GM10847 (cell line): ENCODE measurements at regions not wholly inside any gene's neighbourhood (a gene's known extent, or its start where the extent isn't known, plus 50 kb on each side); places are given as distances from the start of the nearest gene placed in this dataset.

Experiments
- POLR2A ChIP-seq: IDR thresholded peaks from 2 replicates; pipeline ENCODE4 v1.6.1; 2011; ENCODE audit not compliant: insufficient read length; ENCODE audit errors: extremely low read depth

DNA sequence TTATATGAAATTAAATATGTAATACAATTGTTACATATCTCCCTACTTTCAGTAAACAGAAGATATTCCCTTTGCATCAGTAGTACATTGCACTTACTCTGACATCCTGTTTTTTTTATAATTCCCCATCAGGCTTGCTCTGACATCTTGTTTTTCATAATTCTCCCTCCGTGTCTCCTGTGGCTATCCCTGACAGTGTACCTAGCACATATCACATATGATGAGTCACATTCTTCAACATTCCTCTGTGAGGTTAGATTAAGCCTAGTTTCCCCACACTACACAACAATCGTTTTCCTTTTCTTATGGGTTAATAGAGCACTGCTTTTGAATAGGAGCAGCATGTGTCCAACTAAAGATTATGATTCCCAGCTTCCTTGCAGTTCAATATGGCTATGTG is 250.6 kb upstream of the NPVF start:
- no peak for TF ChIP-seq POLR2A

- TF ChIP-seq POLR2A, result no peak
Observed at GRCh38 chr7:25481891-25482290, 253.6 kb upstream of the NPVF start.

DNA sequence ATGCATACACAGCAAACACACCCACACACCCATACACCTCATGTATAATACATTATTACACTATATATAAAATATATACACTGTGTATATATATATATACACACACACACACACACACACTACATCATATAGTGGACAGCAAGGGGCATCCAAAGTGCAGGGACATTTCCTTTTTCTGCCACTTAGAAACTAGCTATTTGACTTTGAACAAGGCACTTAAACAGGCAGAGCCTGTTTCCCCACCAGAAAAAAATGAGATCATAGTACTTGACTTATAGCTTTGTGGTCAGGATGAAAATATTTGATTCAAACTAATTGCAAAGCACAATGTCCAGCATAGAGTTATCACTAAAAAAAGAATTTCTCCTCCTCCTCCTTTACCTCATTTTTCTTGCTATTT is 254.3 kb upstream of the NPVF start:
- TF ChIP-seq POLR2A, result no peak

- no peak for TF ChIP-seq POLR2A
Observed at GRCh38 chr7:25485026-25485425, 256.7 kb upstream of the NPVF start.

DNA sequence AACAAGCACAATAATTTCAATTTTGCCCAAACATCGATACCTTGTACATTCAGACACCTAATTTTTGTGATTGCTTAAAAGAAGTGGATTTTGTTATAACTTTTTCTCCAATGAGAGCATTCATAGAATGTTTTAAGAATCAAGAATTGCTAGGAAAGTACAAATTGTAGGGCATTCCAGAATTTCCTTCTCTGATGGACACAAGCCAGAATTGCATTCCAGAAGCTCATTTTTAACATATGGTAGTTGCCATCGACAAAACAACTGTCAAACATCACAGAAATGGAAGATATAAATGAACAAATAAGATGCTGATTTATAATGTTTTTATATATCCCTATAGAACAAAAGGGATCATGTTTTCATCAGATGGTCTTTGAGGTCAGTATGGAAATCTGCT is 258.4 kb upstream of the NPVF start:
- TF ChIP-seq POLR2A, result no peak

- TF ChIP-seq POLR2A, result no peak
Observed at GRCh38 chr7:25493805-25494366, 265.6 kb upstream of the NPVF start.

DNA sequence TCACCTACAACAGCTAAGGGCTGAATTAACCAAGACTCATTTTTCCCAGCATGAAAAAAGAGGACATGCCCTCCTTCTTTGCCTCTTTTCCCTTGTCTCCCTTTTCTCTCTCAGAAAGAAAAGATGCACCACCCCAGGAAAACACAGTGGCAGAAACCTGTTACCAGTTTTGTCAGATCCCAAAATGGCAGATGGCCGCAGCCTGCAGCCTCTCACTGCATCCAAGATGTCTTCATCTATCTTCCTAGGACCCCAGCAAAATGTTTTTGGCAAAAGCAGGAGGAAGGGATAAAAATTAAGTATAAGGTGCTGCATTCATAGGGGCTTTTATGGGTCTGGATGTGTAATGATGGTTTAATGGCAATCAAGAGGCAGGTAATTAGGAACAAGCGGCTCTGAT is 266.6 kb upstream of the NPVF start:
- TF ChIP-seq POLR2A, result no peak

GRCh38 chr7:25495342-25496250 is 267.3 kb upstream of the NPVF start:
- TF ChIP-seq POLR2A, result no peak

GRCh38 chr7:25496476-25497368 is 268.4 kb upstream of the NPVF start:
- no peak for TF ChIP-seq POLR2A

DNA sequence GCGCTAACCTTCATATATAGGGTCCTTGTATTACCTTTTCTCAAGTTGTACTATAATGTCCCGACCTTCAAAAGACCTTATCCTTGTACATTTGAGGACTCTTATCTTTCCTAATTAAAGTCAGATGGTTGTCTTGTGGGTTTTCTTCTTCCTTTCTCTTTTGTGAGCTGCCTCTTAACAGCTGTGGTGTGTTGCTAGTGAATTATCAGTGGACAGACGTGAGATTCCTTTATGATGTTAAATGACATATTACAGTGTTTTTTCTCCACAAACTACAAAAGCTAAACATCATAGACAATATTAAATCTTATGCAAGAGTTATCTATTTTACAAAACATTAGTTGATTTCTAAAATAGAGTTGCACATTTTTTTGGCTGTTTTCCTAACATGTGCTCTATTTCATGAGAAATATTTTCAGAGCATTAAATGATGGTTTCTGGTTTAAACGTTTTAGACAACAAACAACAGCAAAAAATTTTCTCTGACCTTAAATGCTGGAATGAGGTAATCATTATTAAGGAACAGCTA is 272.2 kb upstream of the NPVF start:
- no peak for TF ChIP-seq POLR2A

GRCh38 chr7:25503306-25503705 is 275.0 kb upstream of the NPVF start:
- no peak for TF ChIP-seq POLR2A

DNA sequence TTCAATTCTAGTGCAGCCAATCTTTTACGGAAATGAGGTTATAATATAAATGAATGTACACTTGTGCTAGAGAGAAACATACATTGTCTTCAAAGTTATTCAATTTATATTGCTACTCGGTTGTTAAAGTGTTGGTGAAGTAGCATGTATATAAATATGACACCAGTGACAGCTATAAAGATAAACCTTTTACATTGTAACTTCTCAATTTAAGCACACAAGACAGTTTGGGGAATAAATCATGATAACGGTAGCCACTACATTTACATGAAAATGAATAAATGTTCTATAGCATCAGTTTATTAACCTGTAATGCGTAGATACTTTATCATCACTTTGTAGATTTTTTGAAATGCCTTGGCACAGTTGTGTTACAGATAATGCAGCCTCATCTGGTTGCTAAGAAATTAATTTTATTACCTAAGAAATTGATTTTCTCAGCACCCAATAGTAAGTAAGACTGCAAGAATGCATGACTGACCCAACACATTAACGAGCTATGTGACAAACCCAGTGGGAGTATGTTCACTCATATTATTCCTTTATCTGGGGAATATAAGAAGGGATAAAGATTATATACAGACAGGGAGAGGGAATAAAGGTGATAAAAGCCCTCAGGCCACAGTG is 283.9 kb upstream of the NPVF start:
- TF ChIP-seq POLR2A, result no peak

DNA sequence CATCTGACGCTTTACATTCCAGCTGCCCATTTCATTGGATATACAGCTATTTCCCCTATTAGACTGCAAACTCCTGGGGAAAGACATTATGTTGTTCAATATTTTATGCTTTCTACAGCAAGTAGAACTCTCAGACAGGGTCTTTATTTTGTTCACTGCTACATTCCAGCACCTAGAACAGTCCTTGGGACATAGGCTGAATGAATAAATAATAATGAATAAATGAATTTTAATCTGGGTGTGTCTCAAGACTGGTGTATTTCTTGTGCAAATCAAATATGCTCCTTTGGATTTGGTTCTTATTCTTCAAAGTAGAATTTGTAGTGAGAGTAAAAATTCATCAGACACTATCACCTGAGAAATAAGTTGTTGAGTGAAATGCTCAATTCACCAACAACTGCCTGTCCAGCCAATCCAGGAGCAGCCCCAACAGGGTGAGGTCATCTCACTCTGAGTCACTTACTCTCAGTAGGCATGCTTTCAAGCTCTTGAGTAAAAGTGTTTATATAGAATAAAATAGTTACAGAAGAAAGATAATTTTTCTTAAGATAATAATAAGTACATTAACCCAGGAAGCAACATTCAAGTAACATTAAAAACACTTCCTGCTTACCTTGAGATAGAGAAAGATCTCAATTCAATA is 287.5 kb upstream of the NPVF start:
- TF ChIP-seq POLR2A, result no peak

DNA sequence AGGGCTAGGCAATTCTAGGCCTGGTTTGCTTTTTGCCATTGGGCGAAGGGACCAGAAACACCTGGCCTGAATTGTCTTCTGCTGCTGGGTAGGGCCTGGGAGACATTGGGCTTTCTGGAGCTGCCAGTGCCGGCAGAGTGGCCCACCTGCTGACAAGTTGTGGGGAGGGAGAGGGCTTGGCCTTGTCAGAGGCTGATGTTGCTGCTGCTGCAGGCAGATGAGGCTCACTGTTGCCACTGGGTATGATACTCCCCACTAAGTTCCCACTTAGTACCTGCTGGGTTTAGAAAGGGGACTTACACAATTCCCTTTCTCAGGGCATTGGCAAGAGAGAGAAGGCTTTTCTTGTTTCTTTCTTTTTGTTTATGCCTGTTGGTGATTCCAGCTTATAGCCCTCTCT is 289.6 kb upstream of the NPVF start:
- no peak for TF ChIP-seq POLR2A

DNA sequence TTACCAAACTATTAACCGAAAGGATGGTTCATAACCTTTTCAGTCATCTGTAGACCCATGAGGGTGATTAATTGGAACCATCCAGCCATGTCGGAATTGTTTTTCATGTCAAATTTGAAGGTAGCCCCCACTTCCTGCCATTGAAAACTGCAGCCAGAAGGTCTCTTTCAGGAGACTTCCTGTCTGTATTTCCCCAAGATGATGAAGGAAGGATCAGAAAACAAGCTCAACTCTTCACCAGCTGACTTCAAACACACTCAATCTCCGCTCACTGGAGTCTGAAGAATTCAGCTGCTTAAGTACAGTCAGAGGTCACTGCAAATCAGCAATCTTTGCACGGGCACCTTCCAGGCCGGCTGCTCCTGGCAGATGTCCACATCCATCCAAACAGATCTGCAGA is 291.7 kb upstream of the NPVF start:
- TF ChIP-seq POLR2A, result no peak

- TF ChIP-seq POLR2A, result no peak
Observed at GRCh38 chr7:25520516-25520915, 292.2 kb upstream of the NPVF start.
